Epithelial cell of proximal tubule (primary cell): ENCODE measurements at regions not wholly inside any gene's neighbourhood (a gene's known extent, or its start where the extent isn't known, plus 50 kb on each side); places are given as distances from the start of the nearest gene placed in this dataset.

Experiments
- DNase-seq: peaks from one replicate; pipeline ENCODE4 v3.0.0-alpha.2; 2011; ENCODE audit warnings: low read depth
- H3K4me3 ChIP-seq: 2 replicates; pipeline ENCODE4 v1.5.1; 2011; ENCODE audit warnings: low read depth, mild to moderate bottlenecking, low read length
- TF ChIP-seq, protein P1 (sequence below): conservative IDR thresholded peaks from 2 replicates; pipeline ENCODE4 v1.5.1; 2012; ENCODE audit warnings: low read depth, mild to moderate bottlenecking, low read length

DNA sequence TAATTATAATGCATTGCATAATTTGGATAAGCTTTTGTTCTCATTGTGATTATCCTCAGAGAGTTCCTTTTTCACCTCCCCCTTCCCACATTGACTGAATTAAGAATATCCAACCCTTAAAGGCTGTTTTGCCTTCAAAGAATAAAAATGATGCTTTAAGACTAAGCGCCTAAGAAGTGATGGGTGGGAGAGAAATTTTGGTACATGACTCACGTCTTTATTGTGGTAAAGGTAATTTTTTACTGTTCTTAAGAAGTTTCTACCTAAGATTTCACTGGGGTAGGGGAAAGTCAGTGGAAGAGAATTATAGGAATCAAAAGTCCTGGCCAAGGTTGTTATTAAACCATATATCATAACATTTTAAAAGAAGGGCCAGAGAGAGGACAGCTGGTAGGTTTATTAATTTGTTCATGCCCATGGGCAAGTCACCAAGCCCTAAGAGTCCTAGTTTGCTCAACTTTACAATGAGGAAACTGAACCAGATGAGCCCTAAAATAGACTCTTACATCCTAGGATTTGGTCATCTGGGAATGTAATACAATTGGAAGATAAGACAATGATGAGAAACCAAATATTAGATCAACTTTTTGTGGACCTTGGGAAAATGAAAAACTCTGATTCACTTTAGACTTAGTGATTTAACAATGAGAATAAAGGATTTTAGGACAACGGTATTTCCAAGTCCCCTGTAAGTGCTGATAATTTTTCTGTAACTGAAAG lies 101.1 kb upstream of the RASGRP1 start:
- no peak overlapping the region for H3K4me3 ChIP-seq
- DNase-seq, result no peak
- TF ChIP-seq, protein P1, sequence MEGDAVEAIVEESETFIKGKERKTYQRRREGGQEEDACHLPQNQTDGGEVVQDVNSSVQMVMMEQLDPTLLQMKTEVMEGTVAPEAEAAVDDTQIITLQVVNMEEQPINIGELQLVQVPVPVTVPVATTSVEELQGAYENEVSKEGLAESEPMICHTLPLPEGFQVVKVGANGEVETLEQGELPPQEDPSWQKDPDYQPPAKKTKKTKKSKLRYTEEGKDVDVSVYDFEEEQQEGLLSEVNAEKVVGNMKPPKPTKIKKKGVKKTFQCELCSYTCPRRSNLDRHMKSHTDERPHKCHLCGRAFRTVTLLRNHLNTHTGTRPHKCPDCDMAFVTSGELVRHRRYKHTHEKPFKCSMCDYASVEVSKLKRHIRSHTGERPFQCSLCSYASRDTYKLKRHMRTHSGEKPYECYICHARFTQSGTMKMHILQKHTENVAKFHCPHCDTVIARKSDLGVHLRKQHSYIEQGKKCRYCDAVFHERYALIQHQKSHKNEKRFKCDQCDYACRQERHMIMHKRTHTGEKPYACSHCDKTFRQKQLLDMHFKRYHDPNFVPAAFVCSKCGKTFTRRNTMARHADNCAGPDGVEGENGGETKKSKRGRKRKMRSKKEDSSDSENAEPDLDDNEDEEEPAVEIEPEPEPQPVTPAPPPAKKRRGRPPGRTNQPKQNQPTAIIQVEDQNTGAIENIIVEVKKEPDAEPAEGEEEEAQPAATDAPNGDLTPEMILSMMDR, result no peak

DNA sequence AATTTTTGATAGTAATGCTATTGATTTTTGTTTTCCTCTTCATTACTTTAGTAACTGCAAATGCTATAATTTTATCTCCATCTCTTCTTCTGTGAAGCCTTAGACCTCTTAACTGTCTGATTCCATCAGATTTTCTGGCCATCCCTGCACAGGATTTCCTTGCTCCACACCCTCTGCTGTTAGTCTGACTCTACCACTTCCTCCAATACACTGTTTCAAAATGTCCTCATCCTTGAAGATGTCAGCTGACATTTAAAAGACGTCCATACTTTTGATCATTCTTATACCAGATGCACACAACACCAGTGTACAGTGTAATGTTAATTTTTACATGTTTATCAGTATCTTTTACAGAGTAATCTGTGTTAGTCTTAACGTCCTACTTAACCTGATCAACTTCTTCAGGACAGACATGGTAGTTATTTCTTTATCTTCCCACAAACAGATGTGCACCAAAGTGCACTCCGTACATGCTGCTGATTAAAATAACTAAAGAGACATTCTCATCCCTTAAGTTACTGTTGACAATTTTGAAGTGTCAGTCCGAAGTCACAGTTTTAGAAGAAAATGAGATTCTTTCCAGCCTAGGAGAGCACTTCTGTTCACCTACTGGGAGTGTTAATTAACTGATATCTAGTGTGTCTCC lies 102.4 kb upstream of the RASGRP1 start:
- TF ChIP-seq, protein P1, result no peak
- DNase-seq, result no peak
- no peak overlapping the region for H3K4me3 ChIP-seq

DNA sequence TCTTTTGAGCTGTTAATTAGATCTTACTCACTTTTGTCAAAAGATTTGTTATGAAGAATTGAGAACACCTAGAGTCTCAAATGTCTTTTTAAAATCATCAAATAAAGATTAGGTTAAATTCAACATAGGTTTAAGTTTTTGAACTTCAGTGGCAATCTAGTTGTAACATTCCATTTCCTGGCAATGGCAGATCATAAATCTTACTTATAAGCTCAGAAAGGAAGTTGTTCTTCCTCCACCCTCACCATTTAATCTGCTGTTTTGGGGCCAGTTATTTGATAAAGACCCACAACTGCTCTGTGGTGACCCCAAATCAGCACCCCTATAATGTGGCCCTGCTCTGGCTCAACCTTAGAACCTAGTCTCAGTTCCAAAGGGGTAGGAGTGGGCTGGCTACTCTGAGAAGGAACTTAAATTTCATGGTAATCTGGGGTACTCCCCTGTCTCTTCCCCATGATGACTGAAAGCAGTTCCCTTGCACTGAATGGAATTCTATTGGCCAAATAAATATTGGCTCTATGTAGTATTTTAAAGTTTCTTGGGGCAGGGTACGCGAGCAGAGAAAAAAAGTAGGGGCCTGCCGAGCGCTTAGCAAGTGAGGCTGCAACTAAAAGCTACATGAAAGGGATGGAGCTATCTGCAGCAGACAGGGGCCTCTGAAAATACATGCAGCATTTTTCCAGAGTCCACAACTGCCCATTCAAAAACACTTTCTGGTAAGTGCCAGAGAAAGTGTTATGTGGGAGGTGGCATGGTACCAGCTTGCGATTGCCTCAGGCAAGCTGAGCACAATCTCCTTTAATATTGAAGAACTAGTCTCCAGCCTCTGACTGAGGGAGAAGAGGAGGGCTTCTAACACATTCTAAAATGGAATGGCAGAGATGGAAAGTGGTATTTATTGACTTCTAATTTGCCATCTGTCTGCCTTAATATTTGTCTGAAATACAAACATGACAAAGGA lies 103.6 kb upstream of the RASGRP1 start:
- H3K4me3 ChIP-seq, result no peak overlapping the region
- TF ChIP-seq, protein P1, result no peak
- no peak for DNase-seq

DNA sequence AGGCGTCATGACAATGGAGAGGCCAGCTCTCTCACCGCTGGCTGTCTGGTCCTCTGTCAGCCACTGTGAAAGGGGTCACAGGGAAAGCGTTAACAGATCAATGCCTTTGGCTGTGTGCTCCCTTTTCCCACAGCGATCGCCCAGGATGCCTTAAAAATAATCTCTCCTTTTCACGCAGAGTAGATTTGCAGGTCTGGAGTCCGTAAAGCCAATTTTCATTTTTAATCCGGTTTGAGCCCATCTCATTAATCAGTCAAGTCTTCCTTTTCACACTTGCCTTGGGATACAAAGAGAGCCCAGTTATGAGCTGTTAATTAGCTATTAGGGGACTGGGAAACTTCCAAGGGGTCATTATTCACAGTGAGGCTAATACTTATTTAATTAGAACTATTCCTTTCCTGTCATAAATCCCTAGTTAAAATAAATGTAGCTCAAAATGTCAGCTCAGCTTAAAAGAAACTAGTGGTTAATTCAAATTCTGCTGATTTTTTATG lies 104.3 kb upstream of the RASGRP1 start:
- H3K4me3 ChIP-seq, result no peak overlapping the region
- no peak for DNase-seq
- TF ChIP-seq, protein P1, result no peak

DNA sequence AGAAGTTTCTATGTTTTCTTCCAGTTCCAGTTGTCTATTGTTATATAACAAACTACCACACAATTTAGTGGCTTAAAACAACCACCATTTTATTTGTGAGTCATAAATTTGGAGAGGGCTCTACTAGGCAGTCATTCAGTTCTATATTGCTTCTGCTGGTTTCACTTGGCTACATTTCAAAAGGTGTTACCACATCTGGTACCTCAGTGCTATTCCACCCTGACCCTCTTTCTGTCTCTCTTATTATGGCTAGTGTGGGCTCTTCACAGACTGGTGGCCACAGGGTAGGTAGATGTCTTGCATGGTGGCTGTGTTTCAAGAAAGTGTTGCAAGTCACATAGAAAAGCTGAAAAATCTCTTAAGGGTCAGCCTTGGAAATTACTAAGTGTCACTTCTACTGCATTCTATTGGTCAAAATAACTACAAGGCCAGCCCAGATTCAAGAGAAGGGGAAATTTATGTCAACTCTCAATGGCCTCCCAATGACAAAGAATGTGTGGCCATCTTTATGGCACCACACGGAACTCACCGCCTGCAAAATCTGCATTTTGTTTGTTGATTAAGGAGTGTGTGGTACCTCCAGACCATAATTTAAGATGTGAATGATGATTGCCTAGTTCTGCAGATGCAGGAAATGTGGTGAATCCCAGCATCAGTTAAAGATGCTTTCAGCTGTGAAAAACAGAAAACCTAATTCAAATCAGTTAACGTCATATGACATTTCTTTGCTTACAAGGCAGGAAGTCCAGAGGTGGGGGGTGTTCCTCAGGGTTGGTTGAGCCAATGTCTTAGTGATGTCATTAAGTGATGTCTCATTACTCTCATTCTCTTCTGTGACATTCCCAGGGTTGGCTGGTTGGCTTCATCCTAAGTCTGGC lies 105.8 kb upstream of the RASGRP1 start:
- DNase-seq, result no peak
- TF ChIP-seq, protein P1, result no peak
- no peak overlapping the region for H3K4me3 ChIP-seq

DNA sequence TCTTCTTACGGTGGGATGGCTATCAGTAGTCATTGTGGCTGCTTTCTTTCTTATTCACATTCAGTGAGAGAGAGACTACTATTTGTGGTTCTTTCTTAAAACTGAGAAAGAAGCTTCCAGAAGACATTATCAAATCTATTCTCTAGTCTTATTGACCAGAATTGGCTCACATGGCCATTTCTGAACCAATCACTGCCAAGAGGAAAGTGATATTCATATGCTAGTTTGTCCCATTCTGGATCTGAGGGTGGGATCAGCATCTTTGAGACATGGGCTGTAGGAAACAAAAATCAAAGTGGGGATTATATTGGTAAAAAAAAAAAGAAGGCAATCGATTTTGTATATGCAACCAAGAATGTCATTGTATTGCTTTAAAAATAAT lies 106.4 kb upstream of the RASGRP1 start:
- TF ChIP-seq, protein P1, result no peak
- H3K4me3 ChIP-seq, result no peak overlapping the region
- no peak for DNase-seq
